Kidney (tissue), 13 donors: ENCODE measurements at regions not wholly inside any gene's neighbourhood (a gene's known extent, or its start where the extent isn't known, plus 50 kb on each side); places are given as distances from the start of the nearest gene placed in this dataset.
"Not testable (repeated sequence)": the region's sequence is repeated elsewhere in the genome, so short reads cannot be mapped to it uniquely, and the experiment has no call there.

Source experiments
- DNase-seq, 5 donors: peaks; one replicate each; pipeline ENCODE4 v3.0.0-alpha.2; 2013 to 2020
- FAIRE-seq: peaks from 2 replicates; lab custom pipeline; 2012; peaks lifted over from hg19 to GRCh38; lab: Jason Lieb, UNC
- H3K27ac ChIP-seq, 2 donors: one replicate each; pipeline ENCODE4 v1.7.0; 2013; ENCODE audit warnings: low read depth in 2 of 2, low read length in 2 of 2, inconsistent platforms in 1 of 2
- H3K27me3 ChIP-seq: one replicate; pipeline ENCODE4 v1.7.1; 2013; ENCODE audit warnings: low read length, inconsistent platforms; ENCODE audit not compliant: control insufficient read depth, insufficient read depth
- H3K36me3 ChIP-seq, 3 donors: one replicate each; pipeline versions ENCODE4 v1.7.0 to v1.7.1; 2013; ENCODE audit warnings: low read length in 3 of 3, control low read depth in 1 of 3, inconsistent platforms in 1 of 3; ENCODE audit not compliant: insufficient read depth in 3 of 3, control insufficient read depth in 2 of 3
- H3K4me1 ChIP-seq, 3 donors: one replicate each; pipeline versions ENCODE4 v1.7.0 to v1.7.1; 2013; ENCODE audit warnings: low read length in 3 of 3, inconsistent platforms in 1 of 3, low read depth in 1 of 3; ENCODE audit not compliant: control insufficient read depth in 2 of 3, insufficient read depth in 2 of 3
- H3K4me3 ChIP-seq, 3 donors: one replicate each; pipeline versions ENCODE4 v1.7.0 to v1.8.1; 2013; ENCODE audit warnings: low read length in 3 of 3, control low read depth in 1 of 3, inconsistent platforms in 1 of 3
- H3K9ac ChIP-seq, 3 donors: one replicate each; pipeline versions ENCODE4 v1.7.0 to v1.7.1; 2013; ENCODE audit warnings: low read length in 3 of 3, control low read depth in 1 of 3, inconsistent platforms in 1 of 3
- H3K9me3 ChIP-seq, 3 donors: one replicate each; pipeline versions ENCODE4 v1.7.0 to v1.7.1; 2013; ENCODE audit warnings: low read length in 3 of 3, control low read depth in 1 of 3, inconsistent platforms in 1 of 3; ENCODE audit not compliant: control insufficient read depth in 2 of 3, insufficient read depth in 1 of 3
- intact Hi-C: fragments of 100-400 bp; cut with DNase I; formaldehyde crosslinking; loops from one replicate; pipeline ENCODE4 v1.11.1; 2022
- TF ChIP-seq, protein P1 (sequence below): IDR thresholded peaks from 3 replicates; pipeline ENCODE4 v1.5.1; 2012; ENCODE audit warnings: mild to moderate bottlenecking, moderate library complexity, borderline replicate concordance; ENCODE audit not compliant: insufficient read depth; ENCODE audit errors: extremely low read depth
- donor health status: control.
- donor health status: control.
- donor health status: control.
- donor health status: control.
- donor health status: control.
- donor health status: DM: yes; HTN: yes; CAD: no.
- donor health status: Normal renal cell carcinoma (clear cell type).

DNA sequence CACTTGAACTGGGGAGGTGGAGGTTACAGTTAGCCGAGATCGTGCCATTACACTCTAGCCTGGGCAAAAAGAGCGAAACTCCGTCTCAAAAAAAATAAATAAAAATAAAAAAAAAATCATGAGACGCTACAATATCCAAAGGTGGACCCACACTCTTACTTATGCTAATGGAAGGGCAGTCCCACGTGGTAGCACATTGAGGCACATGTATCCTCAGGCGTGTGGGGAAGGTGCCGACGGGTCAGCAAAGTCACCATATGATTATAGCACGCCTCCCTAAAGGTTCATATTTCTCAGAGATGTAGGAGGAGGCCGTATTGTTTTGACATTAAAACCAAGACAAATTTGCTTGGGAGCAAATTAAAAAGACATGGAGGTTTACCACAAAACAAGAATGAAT, 201.6 kb downstream of the LRRC70 start:
- Histone ChIP-seq H3K27me3 (no peaks in the 10 kb centered on the region), H3K9me3 (no peaks in the 10 kb centered on the region), H3K27ac (no peak overlapping the region), H3K4me1 (no peaks in the 10 kb centered on the region), H3K36me3 (no peaks in the 10 kb centered on the region), H3K9ac (no peak overlapping the region), H3K4me3 (no peak overlapping the region)
- intact Hi-C loops, result no loop called here
- FAIRE-seq (no peak), DNase-seq (no peak)
- TF ChIP-seq, protein P1, sequence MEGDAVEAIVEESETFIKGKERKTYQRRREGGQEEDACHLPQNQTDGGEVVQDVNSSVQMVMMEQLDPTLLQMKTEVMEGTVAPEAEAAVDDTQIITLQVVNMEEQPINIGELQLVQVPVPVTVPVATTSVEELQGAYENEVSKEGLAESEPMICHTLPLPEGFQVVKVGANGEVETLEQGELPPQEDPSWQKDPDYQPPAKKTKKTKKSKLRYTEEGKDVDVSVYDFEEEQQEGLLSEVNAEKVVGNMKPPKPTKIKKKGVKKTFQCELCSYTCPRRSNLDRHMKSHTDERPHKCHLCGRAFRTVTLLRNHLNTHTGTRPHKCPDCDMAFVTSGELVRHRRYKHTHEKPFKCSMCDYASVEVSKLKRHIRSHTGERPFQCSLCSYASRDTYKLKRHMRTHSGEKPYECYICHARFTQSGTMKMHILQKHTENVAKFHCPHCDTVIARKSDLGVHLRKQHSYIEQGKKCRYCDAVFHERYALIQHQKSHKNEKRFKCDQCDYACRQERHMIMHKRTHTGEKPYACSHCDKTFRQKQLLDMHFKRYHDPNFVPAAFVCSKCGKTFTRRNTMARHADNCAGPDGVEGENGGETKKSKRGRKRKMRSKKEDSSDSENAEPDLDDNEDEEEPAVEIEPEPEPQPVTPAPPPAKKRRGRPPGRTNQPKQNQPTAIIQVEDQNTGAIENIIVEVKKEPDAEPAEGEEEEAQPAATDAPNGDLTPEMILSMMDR, result no peak

DNA sequence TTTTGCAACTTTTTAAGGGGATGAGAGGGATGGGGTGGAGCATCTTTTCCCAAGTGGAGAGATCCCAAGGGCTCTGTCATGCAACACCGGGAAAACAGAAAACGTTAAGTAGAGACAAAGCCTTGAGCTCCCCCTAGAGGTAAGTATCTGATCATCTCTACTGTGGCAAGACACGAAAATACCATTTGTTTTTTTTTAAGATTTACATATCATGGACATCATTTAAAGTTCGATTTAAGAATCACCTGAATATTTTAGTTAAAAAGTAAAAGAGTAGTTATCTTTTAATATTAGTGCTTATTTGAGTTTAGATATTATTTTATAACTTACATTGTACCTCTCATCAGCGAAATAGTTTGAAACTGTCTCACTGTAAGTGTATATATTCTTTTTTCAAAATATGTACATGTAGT, 200.4 kb downstream of the LRRC70 start:
- DNase-seq (peak in 3 of 5 donors; percentile 23 to 79 (median 73)), FAIRE-seq (peak; percentile 97)
- Histone ChIP-seq H3K27me3 (no peaks in the 10 kb centered on the region), H3K9ac (no peak overlapping the region), H3K4me1 (no peaks in the 10 kb centered on the region), H3K27ac (no peak overlapping the region), H3K4me3 (no peak overlapping the region), H3K9me3 (no peaks in the 10 kb centered on the region), H3K36me3 (no peaks in the 10 kb centered on the region)
- TF ChIP-seq, protein P1, result peak; percentile 59
- intact Hi-C loops, result no loop called here

GRCh38 chr5:62778316-62779009, 199.8 kb downstream of the LRRC70 start:
- no peak overlapping the region for H3K4me3 ChIP-seq
- no peaks in the 10 kb centered on the region for H3K36me3 ChIP-seq
- H3K9ac ChIP-seq, result no peak overlapping the region
- no peak for FAIRE-seq
- H3K27me3 ChIP-seq, result no peaks in the 10 kb centered on the region
- no peak overlapping the region for H3K27ac ChIP-seq
- no peak for DNase-seq
- no peaks in the 10 kb centered on the region for H3K4me1 ChIP-seq
- TF ChIP-seq, protein P1, result no peak
- no peaks in the 10 kb centered on the region for H3K9me3 ChIP-seq
- intact Hi-C loops, result no loop called here

DNA sequence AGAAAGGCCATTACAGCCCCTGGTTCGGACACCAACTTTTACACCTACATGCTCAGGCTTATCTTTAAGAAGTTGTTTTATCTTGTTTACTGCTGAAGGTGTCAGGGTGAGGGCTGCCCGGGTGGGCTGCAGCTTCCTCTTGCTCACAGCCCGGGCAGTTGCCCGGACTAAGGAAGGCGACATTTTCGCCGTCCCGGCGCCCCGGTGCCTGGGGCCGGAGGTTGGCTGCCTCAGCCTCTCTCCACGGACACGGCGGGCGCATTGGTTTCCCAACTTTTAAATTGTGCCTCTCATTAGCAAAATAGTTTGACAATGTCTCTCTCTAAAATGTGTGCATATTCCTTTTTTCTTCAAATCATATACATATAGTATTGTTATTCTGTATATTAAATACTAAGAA, 198.5 kb downstream of the LRRC70 start:
- not testable (repeated sequence) for DNase-seq, H3K4me1 ChIP-seq, FAIRE-seq

DNA sequence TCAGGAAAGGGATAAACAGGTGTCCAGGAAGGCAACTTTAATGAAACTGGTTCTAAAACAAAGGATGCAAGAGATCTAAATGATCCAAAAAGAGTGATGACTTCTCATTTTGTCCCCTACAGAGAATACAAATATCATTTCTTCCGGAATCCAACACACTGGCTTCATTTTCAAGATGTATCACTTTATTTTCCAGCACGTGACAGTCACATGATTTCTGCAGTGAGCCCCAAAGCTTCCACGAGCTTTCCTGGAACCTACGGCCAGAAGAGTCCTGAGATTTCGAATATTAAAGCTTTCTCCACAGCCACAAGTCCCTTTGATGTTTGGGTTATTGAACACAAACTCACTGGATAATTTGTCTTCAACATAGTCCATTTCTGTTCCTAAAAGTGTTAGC, 198.0 kb downstream of the LRRC70 start:
- intact Hi-C loops, H3K4me3 ChIP-seq, H3K27ac ChIP-seq, FAIRE-seq, DNase-seq, H3K9me3 ChIP-seq, H3K9ac ChIP-seq, H3K4me1 ChIP-seq, H3K27me3 ChIP-seq, H3K36me3 ChIP-seq: not testable (repeated sequence)

More for the DNA sequence above, 198.5 kb downstream of the LRRC70 start:
- H3K27ac ChIP-seq, H3K27me3 ChIP-seq, intact Hi-C loops, H3K36me3 ChIP-seq, H3K4me3 ChIP-seq, H3K9me3 ChIP-seq, H3K9ac ChIP-seq: not testable (repeated sequence)
